Activated CD4-positive, alpha-beta T cell treated with anti-CD3 and anti-CD28 coated beads, Interleukin-2, amount 50 U/mL, for 16 hours (primary cell): ENCODE measurements at regions not wholly inside any gene's neighbourhood (a gene's known extent, or its start where the extent isn't known, plus 50 kb on each side); places are given as distances from the start of the nearest gene placed in this dataset.

Experiments
- DNase-seq: peaks from one replicate; pipeline ENCODE4 v3.0.0-alpha.2; 2020

GRCh38 chrX:69083361-69083760 lies 81.9 kb downstream of the PJA1 start:
- DNase-seq, result no peak

- DNase-seq, result no peak
Observed at GRCh38 chrX:69082753-69083150, 82.5 kb downstream of the PJA1 start.

- no peak for DNase-seq
Observed at GRCh38 chrX:69082055-69082752, 83.0 kb downstream of the PJA1 start.

GRCh38 chrX:69080855-69081465 lies 84.3 kb downstream of the PJA1 start:
- DNase-seq, result no peak

- no peak for DNase-seq
Observed at GRCh38 chrX:69079268-69079667, 86.0 kb downstream of the PJA1 start.

GRCh38 chrX:69077895-69078455 lies 87.3 kb downstream of the PJA1 start:
- DNase-seq, result no peak

DNA sequence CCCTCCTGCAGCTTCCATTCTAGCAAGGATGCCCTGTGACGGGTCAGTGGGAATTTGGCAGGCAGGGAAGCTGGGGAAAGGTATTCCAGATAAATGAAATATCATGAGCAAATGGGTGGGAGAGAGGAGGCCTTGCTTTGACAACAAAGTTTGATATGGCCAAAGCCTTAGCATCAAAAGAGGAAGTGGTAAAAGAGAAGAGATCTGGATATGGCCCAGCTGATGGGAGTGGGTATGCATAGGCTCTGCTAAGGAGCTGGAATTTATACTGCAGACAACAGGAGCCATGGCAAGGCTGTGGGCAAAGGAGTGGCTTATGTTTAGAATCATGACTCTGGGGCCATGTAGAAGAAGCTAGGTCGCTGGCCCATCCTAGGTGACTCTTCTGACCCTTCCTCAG lies 89.2 kb downstream of the PJA1 start:
- DNase-seq, result no peak

DNA sequence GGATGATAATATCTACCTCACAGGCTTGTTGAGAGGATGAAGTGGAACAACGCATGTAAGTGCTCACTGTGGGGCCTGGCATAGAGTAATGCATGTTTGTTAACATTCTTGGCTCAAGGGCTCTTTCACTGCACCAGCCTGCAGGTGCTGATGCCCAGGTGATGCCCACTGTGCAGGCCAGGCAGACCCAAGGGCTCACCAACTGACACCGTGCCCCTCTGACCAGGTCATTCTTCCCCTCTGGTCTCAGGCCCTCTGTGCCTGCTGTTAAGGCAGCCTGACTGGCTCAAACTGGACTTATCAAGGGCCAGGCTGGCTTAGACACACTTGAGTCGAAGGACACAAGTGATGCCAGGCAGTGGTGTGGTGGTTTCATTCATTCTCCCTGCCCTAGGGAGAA lies 90.5 kb downstream of the PJA1 start:
- no peak for DNase-seq

DNA sequence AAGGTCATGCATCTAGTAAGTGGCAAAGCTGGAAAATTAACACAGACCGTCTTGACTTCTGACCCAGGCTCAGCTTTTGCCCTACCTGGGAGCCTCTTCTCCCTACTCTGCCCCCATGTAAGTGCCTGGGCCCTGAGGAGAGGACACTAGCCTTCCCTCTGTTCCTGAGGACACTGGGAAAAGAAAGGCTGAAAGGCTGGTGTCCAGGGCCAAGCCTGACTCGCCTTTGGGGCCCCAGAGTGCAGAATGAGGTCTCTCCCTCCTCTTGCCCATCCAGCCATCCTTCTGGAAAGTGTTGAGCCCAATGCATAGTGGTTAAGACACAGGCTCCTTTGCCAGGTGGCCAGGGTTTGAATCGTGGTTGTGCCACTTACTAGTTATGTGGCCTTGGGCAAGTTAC lies 91.5 kb downstream of the PJA1 start:
- DNase-seq, result no peak

DNA sequence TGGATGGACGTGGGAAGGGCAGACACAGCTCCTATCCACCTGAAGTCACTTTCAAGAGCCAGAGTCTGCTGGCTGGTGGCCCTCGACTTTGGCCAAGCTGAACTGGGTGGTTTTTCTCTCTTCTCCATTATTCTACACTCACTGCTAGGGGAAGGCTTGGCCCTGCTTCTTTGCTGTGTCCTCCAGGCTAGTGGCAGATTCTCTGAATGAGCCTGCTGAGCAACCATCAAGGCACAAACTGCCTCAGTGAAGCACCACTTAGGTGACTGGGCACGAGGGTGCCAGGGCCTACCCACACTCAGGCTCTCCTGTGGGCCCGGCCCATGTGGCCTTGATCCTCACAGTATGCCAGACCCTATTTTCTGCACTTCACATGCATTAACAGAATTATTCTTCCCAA lies 92.0 kb downstream of the PJA1 start:
- no peak for DNase-seq

DNA sequence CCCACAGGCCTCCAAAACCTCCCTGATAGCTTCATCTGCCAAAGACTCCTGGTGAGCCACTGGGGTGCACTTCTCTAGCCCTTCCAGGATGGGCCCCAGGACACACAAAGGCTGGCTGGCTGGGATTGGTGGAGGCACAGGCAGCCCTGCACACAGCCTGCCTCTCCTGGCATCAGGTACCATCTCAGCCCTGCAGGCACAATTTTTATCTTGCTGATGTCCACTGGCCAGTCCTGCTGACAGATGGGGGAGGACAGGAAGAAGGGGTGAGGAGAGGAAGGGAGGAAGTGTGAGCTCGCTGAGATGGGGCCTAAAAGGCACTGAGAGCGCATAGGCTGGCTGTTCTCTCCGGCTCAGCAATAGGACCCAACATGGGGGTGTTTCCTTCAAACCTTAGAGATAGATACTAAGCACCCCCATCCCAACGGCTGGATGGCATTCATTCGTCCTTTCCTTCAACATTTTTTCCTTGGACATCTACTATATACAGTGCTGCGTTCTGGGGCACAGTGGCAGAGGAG lies 92.7 kb downstream of the PJA1 start:
- DNase-seq, result no peak

GRCh38 chrX:69070949-69071650 lies 94.2 kb downstream of the PJA1 start:
- no peak for DNase-seq

DNA sequence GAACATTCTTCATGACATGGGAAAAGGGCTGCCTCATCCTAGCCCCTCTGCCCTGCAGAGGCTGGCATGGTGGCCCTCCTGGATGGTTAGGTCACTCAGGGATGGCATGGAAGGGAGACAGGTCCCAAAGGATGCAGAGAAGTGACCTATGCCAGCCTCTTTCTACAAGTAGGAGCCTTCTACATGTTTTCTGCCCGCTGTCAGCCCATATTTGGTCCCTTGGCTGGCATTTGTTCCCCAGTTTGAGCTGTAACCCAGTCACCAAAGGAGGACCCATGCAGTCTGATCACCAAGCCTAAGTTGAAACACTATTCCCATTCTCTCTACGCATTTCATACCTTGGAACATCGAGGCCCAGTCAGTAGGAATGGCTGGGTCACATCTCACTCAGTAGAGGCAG lies 95.4 kb downstream of the PJA1 start:
- DNase-seq, result no peak

- DNase-seq, result no peak
Observed at GRCh38 chrX:69069086-69069445, 96.2 kb downstream of the PJA1 start.

- DNase-seq, result no peak
Observed at GRCh38 chrX:69068301-69069085, 96.8 kb downstream of the PJA1 start.

GRCh38 chrX:69067841-69068240 lies 97.4 kb downstream of the PJA1 start:
- no peak for DNase-seq

- no peak for DNase-seq
Observed at GRCh38 chrX:69066966-69067525, 98.2 kb downstream of the PJA1 start.

DNA sequence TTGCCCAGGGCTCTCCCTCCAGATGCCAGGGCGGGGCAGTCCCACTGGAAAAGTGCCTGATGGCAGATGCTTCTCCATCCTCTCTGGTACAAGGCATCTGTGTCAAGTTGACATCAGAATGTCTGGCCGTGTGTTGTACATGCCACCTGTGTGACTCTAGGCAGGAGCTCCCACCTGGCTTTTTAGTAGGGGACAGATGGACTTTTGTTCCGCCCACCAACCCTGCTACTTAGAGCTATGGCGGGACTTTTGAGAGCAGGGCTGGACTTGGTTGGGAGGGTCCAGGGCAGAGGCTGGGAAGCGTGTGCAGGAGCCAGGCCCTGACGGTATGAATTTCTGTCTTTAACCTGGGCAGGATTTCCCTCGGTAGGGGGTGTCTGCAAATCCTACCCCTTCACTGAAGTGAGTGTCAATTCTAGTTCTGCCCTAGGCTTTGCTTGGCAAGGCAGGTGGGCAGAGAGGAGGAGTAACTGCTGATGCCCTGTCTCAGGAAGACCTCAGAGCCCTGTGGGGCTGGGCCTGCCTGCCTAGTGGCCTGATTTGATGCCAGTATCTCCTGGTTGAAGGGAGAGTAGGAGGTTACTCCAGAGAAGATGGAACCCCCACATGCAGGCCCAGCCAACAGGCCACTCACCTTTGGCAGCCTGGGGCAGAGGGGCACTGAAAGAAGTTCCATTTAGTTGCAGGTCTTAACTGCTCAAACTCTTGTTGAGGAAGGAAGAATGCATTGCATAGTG lies 99.1 kb downstream of the PJA1 start:
- DNase-seq, result no peak

- no peak for DNase-seq
Observed at GRCh38 chrX:69065451-69065850, 99.8 kb downstream of the PJA1 start.

DNA sequence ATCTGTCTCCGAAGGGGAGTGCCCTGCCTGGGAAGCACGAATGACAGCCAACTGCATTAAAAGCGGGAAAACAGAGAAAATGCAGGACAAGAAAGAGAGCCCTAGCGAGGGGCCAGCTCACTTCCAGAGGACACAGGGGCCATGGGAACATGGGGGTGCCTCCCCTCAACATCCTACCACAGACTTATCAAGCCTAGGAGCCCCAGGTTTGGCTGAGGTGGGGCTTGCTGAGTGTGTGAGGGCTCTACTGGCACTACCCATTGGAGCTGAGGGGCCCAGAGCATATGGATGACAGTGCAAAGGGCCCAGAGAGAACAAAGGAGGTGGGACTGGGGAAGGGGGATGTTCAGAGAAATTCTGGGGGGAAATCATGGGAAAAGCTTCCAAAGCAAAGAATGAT lies 101.8 kb downstream of the PJA1 start:
- DNase-seq, result no peak

DNA sequence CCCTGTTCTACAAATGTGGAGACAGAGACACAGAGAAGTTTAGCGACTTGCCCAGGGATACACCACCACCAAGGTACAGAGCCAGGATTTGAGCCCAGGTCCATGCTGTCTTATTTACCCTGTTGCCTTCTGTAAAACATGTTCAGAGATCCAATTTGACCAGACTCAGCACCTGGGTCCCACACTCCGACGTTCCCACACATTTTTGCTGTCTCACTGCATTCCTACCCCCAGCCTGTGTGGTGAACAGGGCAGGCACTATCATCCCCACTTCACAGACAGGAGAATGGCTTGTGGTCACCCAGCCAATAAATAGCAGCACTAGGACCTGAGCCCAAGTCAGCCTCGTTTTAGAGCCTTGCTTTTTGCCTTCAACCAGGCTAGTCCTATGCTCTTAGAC lies 102.8 kb downstream of the PJA1 start:
- DNase-seq, result no peak
